ENCODE measurements at regions not wholly inside any gene's neighbourhood (a gene's known extent, or its start where the extent isn't known, plus 50 kb on each side); places are given as distances from the start of the nearest gene placed in this dataset.
A peak's percentile ranks its signal among the peaks of the same experiment; 100 is the strongest.
"Not testable (repeated sequence)": the region's sequence is repeated elsewhere in the genome, so short reads cannot be mapped to it uniquely, and the experiment has no call there.

GRCh38 chr6:154923199-154923869, 71.8 kb upstream of the TIAM2 start:
- no peak for DNase-seq (ENCODE audit: low spot score)

- no peak for DNase-seq (ENCODE audit: low spot score)
Measured at GRCh38 chr6:154925130-154925529, 70.0 kb upstream of the TIAM2 start.

DNA sequence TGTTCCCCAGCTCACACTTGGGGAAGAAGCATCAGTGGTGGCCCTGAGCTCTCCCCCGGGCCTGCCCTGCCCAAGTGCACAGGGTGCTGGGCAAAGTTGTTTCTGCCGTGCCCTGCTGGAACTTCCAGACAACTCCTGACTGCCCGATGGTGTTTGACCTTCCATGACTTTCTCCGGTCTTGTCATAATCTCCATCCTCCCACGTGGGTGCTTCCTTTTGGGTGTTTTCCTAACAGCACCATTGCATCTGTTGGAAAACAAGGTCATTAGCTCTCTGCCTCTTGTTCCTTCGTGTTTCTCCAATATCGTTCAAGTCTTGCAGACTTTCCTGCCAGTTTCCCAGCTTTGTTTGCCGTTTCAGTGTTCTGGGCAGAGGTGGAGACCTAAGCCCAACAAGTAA, 68.7 kb upstream of the TIAM2 start:
- DNase-seq (ENCODE audit: low spot score), result no peak

DNA sequence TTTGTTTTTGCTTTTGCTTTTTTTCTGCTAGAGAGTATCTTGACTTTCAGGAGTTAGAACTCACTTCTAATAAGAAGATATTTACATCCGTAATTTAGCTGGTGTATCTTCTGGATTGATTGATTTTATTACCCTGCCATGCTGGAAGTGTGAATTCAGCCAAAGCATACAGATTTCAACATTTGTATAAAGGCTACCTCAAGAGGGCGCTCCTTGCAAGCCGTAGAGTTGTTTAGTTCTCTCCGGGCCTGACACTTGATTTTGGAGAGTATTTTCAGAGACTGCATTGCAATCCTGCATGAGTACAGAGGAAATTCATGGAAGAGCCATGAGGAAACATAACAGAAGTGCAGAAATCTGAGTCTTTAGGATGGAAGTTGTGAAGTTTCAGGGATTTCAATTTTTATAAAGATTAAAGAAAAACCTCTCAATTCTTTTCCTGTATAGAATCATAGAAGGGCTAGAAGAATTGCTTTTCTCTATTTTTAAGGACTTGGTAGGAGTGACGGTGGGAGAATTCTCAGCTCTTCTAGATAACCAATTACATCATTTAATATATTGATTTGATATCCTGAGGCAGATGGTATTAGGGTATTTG, 66.7 kb upstream of the TIAM2 start:
- peak; percentile 56 for DNase-seq (ENCODE audit: low spot score)

GRCh38 chr6:154930451-154930851, 64.7 kb upstream of the TIAM2 start:
- DNase-seq (ENCODE audit: low spot score), result no peak

DNA sequence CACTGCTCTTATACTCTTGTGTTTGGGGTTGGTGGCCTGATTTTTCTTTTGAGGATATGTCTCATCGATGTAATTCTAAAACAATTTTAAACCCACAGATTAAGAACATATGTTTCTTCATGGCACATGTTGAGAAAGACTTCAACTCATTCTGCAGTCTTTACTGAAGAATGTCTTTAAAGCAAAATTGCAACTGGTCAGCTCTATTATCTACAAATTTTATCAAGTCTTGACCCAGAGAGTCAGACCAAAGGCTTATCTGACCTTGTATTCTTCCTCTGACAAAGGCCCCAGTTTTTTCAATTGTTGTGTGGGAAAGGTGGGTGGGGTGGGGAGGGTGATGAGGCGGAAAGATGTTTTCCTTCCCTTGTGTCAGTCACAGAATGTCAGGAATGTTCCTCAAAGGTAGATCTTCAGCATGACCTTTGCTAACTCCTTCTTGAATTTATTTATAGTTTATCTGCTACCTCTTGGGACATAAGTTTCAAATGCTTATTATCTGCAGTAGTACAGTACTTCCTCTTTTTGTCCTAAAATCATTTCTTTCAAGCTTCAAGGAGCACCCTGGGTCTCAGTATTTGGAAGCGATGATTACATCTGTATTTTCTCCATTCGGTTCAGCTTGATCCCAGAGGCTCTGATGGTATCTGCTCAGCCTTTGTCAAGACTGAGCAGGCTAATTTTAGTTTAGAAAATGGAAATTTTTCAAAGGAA, 63.2 kb upstream of the TIAM2 start:
- DNase-seq (ENCODE audit: low spot score), result no peak

DNA sequence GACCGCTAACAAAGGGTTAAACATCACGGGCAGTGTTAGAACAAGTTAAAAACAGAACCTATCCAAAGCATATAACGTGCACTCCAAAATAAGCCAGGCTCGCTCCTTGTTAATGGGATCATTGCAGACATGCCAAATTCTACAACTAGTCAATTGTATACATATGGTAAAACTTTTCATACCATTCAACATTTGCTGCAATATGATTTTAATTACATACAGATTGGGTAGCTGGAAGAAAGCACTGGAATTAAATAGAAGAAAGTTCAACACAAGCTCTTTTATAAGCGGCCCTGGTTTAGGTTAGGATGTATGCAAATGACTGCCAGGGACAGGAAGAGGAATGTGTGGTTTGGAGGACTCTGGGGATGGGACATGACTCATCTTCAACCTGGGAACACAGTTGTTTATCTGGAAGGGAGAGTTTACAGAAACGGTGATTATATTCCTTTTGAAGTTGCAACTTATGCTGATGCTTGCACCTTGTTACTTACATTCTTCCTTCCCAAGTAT, 62.5 kb upstream of the TIAM2 start:
- peak; percentile 89 for DNase-seq (ENCODE audit: low spot score)

DNA sequence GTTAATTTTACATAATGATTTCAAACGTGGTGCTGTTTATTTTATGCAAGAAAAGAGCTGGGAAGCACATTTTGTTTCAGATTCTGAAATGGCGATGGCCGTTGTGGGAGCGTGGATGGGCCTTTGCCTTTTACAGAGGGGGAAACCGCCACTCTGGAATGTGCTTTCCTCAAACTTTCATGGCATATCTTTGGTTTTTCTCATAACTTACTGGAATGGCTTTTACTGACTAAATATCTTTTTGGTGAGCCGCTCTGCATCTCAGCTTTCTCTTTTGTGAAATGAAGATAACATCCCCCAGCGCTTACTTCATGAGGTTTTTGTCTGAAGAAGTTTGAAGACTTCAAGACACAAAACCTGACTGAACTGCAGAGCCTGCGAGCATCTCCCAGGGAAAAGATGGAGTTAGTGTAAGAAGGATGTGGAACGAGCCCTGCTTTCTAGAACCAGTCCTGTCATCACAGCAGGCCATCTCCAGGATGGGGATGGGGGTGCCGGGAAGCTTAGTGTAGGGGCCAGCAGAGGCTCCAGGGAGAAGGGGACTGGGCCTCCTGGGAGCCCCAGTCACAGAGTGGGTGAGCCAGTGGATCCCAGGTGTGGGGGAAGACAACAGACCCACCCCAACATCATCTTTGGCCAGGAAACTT, 61.8 kb upstream of the TIAM2 start:
- DNase-seq (ENCODE audit: low spot score), result no peak

GRCh38 chr6:154937306-154938220, 57.6 kb upstream of the TIAM2 start:
- no peak for DNase-seq (ENCODE audit: low spot score)

DNA sequence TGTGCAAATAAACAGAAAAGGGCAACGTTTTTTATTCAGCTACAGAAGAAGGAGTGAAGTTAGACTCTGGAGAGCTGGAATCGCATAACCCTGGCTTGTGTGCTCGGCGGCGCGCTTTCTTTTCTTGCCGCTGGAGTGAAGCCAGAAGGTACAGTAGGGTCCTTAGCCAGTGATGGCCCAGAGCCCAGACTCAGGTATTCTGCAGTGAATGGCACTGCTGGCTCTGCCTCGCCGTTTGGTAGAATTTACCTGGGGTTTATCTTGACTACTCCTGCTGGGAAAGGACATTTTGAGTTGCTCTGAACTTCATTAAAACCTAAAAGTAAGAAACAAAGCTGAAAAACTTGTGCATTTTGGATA, 56.9 kb upstream of the TIAM2 start:
- DNase-seq (ENCODE audit: low spot score), result no peak

DNA sequence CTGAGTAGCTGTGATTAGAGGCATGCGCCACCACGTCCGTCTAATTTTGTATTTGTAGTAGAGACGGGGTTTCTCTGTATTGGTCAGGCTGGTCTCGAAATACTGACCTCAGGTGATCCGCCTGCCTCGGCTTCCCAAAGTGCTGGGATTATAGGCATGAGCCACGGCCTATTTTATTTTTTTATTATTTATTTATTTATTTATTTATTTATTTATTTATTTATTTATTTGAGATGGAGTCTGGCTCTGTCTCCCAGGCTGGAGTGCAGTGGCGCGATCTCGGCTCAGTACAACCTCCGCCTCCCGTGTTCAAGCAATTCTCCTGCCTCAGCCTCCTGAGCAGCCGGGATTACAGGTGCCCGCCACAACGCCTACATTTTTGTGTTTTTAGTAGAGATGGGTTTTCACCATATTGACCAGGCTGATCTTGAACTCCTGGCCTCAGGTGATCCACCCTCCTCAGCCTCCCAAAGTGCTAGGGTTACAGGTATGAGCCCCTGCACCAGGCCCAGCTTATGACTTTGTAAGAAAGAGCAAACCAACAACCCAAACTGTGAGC, 56.3 kb upstream of the TIAM2 start:
- DNase-seq (ENCODE audit: low spot score), result not testable (repeated sequence)

DNA sequence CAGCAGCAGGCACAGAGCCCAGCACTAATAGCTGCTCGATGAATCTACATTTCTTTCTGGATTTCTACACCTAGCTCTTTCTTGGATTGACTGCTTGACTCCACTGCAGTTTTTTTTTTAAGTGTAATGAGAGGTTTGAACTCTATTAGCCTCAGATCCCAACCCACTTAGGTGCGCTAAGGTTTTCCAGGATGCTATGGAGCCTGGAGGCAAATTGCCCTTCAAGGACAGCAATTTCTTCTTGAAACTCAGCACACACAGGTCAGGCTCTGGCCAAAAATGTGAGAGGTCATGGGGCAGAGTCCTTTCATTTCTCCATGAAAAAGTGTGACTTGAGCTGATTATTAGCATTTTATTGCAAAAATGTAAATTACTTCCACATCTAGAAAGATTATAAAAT, 52.3 kb upstream of the TIAM2 start:
- DNase-seq (ENCODE audit: low spot score), result no peak

DNA sequence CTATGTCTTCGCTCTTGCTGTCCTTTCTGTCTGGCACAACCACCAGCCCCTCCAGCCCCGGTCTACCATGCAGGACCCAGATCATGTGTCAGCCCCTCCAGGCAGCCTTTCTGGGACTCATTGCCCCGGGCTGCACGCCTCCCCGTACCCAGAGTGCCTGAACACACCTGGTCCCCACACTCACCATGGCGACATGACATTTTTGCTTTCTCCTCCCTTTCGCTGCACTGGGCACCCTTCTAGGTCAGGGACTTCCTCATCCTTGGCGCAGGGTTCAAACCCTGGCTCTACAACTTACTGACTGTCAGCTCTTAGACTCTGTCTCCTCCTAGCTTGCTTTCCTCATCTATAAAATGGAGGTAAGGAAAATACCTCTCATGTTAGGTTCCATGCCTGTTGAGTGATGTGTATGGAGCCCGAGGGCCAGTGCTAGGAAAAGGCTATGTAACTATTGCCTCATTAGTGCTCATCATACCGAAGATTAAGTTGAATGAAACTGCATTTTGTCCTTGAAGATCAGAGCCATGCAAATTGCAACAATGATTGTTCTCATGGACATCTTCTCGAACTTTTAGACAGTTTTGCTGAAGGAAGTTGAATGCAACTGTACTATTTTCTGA, 49.7 kb upstream of the TIAM2 start:
- DNase-seq (ENCODE audit: low spot score), result no peak
